Sigmoid colon (tissue), 6 donors: ENCODE measurements at regions not wholly inside any gene's neighbourhood (a gene's known extent, or its start where the extent isn't known, plus 50 kb on each side); places are given as distances from the start of the nearest gene placed in this dataset.

Experiments
- DNase-seq: peaks from one replicate; pipeline ENCODE4 v3.0.0-alpha.2; 2019
- H3K27ac ChIP-seq, 4 donors: fragments of 200-600 bp; sonication (generic); one replicate each; pipeline ENCODE4 v1.5.1; 2016 to 2019; ENCODE audit warnings: mild to moderate bottlenecking in 1 of 4
- H3K27me3 ChIP-seq, 3 donors: fragments of 200-600 bp; sonication (generic); one replicate each; pipeline ENCODE4 v1.5.1; 2019; ENCODE audit warnings: mild to moderate bottlenecking in 1 of 3
- H3K36me3 ChIP-seq, 4 donors: fragments of 200-600 bp; sonication (generic); one replicate each; pipeline ENCODE4 v1.5.1; 2016 to 2019
- H3K4me1 ChIP-seq, 4 donors: fragments of 200-600 bp; sonication (generic); one replicate each; pipeline ENCODE4 v1.5.1; 2017 to 2019
- H3K4me3 ChIP-seq, 4 donors: fragments of 200-600 bp; sonication (generic); one replicate each; pipeline ENCODE4 v1.5.1; 2017 to 2019; ENCODE audit warnings: mild to moderate bottlenecking in 2 of 4, moderate library complexity in 1 of 4
- H3K9me3 ChIP-seq, 4 donors: fragments of 200-600 bp in 3 of 4; sonication (generic) in 3 of 4; one replicate each; pipeline versions ENCODE4 v1.5.1 to v1.6.1; 2013 to 2019
- EP300 ChIP-seq, 4 donors: sonication (generic); formaldehyde crosslinking; IDR thresholded peaks; one replicate each; pipeline ENCODE4 v1.6.1; 2017; ENCODE audit warnings: antibody characterized with exemption in 4 of 4
- POLR2A ChIP-seq, 2 donors: fragments of 450-650 bp; IDR thresholded peaks; one replicate each; pipeline ENCODE4 v1.6.1; 2016; ENCODE audit warnings: antibody characterized with exemption in 2 of 2, mild to moderate bottlenecking in 2 of 2, moderate library complexity in 2 of 2
- POLR2AphosphoS5 ChIP-seq, 4 donors: sonication (generic); formaldehyde crosslinking; IDR thresholded peaks; one replicate each; pipeline ENCODE4 v1.6.1; 2017; ENCODE audit warnings: antibody characterized with exemption in 4 of 4
- WGBS, 2 donors: extraction: QIAGEN DNeasy Blood & Tissue Kit; methylation state at CpG; one replicate each; pipeline ENCODE4 v1.1.7; 2013; 5-methylcytosine and 5-hydroxymethylcytosine counted together
- intact Hi-C: fragments of 100-400 bp; cut with DNase I; formaldehyde crosslinking; loops from one replicate; pipeline ENCODE4 v1.15.1; 2023
- TF ChIP-seq, protein P1 (sequence below), 4 experiments: fragments of 450-650 bp in 3 of 4; fragments of 200-600 bp in 1 of 4; IDR thresholded peaks; one replicate each; pipeline ENCODE4 v1.5.1; 2016 to 2019; ENCODE audit warnings: antibody characterized with exemption in 4 of 4, mild to moderate bottlenecking in 3 of 4, moderate library complexity in 2 of 4
- donor health status: healthy with polysubstance abuse.
- donor health status: healthy.

DNA sequence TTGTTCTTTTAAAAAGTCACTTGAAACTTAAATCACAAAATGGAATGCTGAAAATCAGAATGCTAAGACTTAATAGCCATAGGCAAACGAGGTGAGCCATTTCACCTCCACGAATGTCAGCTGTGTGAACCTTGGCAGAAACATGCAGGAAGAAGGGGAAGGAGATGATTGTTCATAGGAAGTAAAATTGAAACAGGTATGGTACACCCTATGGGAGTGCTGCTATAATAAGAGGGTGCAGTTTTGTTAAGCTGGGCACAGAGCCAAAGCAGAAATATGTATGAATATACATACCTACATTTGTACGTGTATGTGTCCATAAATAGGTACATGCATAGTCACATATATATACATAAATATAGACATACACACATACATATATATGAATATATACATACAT lies 51.0 kb upstream of the SPINK5 start:
- intact Hi-C loops, result no loop called here

DNA sequence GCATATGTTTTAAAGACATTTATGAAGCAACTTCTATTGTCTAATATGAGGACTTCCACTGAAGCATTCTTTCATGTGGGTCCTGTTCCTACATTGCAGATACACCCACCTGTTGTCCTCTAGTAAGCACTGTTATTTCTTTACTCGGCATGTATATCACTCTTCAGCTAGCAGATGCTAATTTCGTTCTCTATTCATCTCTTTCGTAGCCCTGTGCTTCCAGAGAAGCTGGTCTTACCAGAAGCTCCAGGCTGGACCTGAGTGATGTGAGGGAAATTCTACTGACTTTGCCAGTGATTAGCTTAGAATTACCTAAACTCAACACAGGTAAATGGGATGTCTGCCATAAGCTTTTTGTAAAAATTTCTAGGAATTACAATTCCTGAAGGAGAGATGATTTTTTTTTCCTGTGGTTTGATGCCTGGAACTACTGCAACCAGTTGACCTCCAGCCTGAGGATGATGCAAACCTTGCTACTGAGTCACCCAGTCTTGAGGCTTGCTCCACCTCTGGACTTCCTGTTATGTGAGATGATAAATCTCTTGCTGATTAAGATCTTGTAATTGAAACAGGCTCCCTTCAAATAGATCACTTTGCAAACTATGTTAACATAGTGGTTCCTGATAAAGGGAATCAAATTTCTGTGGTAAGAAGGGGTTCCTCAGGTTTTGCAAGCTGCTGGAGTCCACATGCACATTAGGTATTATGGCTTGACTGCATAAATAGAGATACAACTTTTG lies 52.2 kb upstream of the SPINK5 start:
- no peak overlapping the region for H3K4me3 ChIP-seq
- no peak for DNase-seq
- 92 to 93% methylated on average over 3 of the region's 3 CpGs for WGBS, 2 donors
- no peak overlapping the region for H3K27ac ChIP-seq
- H3K36me3 ChIP-seq, result no peaks in the 10 kb centered on the region
- H3K27me3 ChIP-seq, result no peaks in the 10 kb centered on the region
- no peaks in the 10 kb centered on the region for H3K4me1 ChIP-seq
- intact Hi-C loops, result no loop called here
- H3K9me3 ChIP-seq, result no peaks in the 10 kb centered on the region
- TF ChIP-seq POLR2AphosphoS5 (IDR thresholded peaks at IDR 0.05) (no peak), EP300 (IDR thresholded peaks at IDR 0.05) (no peak), POLR2A (IDR thresholded peaks at IDR 0.05) (no peak)
- TF ChIP-seq, protein P1, sequence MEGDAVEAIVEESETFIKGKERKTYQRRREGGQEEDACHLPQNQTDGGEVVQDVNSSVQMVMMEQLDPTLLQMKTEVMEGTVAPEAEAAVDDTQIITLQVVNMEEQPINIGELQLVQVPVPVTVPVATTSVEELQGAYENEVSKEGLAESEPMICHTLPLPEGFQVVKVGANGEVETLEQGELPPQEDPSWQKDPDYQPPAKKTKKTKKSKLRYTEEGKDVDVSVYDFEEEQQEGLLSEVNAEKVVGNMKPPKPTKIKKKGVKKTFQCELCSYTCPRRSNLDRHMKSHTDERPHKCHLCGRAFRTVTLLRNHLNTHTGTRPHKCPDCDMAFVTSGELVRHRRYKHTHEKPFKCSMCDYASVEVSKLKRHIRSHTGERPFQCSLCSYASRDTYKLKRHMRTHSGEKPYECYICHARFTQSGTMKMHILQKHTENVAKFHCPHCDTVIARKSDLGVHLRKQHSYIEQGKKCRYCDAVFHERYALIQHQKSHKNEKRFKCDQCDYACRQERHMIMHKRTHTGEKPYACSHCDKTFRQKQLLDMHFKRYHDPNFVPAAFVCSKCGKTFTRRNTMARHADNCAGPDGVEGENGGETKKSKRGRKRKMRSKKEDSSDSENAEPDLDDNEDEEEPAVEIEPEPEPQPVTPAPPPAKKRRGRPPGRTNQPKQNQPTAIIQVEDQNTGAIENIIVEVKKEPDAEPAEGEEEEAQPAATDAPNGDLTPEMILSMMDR (IDR thresholded peaks at IDR 0.05), result no peak

More for the DNA sequence above, 51.0 kb upstream of the SPINK5 start:
- Histone ChIP-seq H3K4me3 (no peak overlapping the region), H3K36me3 (no peaks in the 10 kb centered on the region), H3K4me1 (no peaks in the 10 kb centered on the region), H3K27ac (no peak overlapping the region), H3K27me3 (no peaks in the 10 kb centered on the region), H3K9me3 (no peaks in the 10 kb centered on the region)
- WGBS, 2 donors, result 29 to 37% methylated on average over 3 of the region's 3 CpGs
- TF ChIP-seq EP300 (IDR thresholded peaks at IDR 0.05) (no peak), POLR2A (IDR thresholded peaks at IDR 0.05) (no peak), POLR2AphosphoS5 (IDR thresholded peaks at IDR 0.05) (no peak)
- TF ChIP-seq, protein P1 (IDR thresholded peaks at IDR 0.05), result no peak
- no peak for DNase-seq

GRCh38 chr5:148005788-148006520 lies 57.8 kb upstream of the SPINK5 start:
- TF ChIP-seq EP300 (IDR thresholded peaks at IDR 0.05) (no peak), POLR2AphosphoS5 (IDR thresholded peaks at IDR 0.05) (no peak), POLR2A (IDR thresholded peaks at IDR 0.05) (no peak)
- TF ChIP-seq, protein P1 (IDR thresholded peaks at IDR 0.05), result no peak
- intact Hi-C loops, result no loop called here
- WGBS, 2 donors, result 71 to 73% methylated on average over 12 of the region's 12 CpGs
- H3K4me3 ChIP-seq, result no peak overlapping the region
- H3K27me3 ChIP-seq, result no peaks in the 10 kb centered on the region
- DNase-seq, result no peak
- H3K27ac ChIP-seq, result no peak overlapping the region
- H3K9me3 ChIP-seq, result peaks cover 6 to 18% (median 13%) of the 10 kb centered on the region in 4 donors
- no peaks in the 10 kb centered on the region for H3K4me1 ChIP-seq
- H3K36me3 ChIP-seq, result no peaks in the 10 kb centered on the region

GRCh38 chr5:148003226-148003625 lies 60.6 kb upstream of the SPINK5 start:
- no peak overlapping the region for H3K4me3 ChIP-seq
- H3K27ac ChIP-seq, result no peak overlapping the region
- DNase-seq, result no peak
- intact Hi-C loops, result no loop called here
- H3K36me3 ChIP-seq, result no peaks in the 10 kb centered on the region
- no peaks in the 10 kb centered on the region for H3K27me3 ChIP-seq
- TF ChIP-seq POLR2AphosphoS5 (IDR thresholded peaks at IDR 0.05) (no peak), POLR2A (IDR thresholded peaks at IDR 0.05) (no peak), EP300 (IDR thresholded peaks at IDR 0.05) (no peak)
- TF ChIP-seq, protein P1 (IDR thresholded peaks at IDR 0.05), result no peak
- H3K4me1 ChIP-seq, result no peaks in the 10 kb centered on the region
- H3K9me3 ChIP-seq, result peaks cover 10 to 21% (median 14%) of the 10 kb centered on the region in 4 donors
